ENCODE measurements at regions not wholly inside any gene's neighbourhood (a gene's known extent, or its start where the extent isn't known, plus 50 kb on each side); places are given as distances from the start of the nearest gene placed in this dataset.
A peak's percentile ranks its signal among the peaks of the same experiment; 100 is the strongest.

DNA sequence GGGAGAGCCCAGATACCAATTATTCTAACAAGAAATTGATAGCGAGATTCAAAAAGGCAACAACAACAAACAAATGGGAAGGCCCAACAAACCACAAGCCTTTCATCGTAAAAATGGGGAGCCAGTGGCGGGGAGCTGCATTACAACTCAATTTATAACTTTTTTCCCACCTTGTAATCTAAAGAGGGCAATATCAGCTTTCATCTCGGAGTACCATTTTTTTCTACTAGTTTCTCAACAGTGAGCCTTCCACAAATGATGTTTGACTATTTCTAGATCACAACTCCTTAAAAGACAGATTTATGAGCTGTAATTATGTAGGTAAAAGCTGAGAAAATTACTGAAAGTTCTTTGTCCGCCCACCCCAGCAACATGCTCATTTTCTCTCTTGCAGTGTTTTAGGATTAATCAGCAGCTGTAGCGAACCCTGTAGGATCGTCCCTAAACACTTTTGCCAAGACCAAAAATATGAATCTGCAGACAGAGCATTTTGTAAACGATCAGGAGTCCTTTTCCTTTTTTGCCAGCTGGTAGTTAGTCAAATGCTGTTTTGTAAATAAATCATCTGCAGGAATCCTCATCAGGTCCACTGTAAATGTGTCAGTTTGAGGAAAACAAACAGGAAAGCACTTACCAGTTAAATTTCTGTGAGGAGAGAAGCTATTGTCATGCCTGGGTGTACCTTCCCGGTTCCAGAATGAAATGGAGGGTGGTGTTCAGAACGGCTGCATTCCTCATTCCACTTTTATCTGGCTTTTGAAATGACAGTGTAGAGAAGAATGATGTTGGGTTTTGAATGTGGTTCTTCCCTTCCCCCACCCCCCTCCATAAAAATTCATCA is 53.2 kb downstream of the EEF1B2 start:
- Histone ChIP-seq H3K4me3 (no peak overlapping the region), H3K4me1 (no peaks in the 10 kb centered on the region), H3K27me3 (no peaks in the 10 kb centered on the region), H3K36me3 (no peaks in the 10 kb centered on the region), H3K27ac (no peak overlapping the region), H3K9me3 (no peaks in the 10 kb centered on the region)
- peak in 1 of 2 donors; percentile 50 for ATAC-seq (ENCODE audit: low FRiP score in 2 of 2)
- no peak for DNase-seq
- TF ChIP-seq, protein P1, sequence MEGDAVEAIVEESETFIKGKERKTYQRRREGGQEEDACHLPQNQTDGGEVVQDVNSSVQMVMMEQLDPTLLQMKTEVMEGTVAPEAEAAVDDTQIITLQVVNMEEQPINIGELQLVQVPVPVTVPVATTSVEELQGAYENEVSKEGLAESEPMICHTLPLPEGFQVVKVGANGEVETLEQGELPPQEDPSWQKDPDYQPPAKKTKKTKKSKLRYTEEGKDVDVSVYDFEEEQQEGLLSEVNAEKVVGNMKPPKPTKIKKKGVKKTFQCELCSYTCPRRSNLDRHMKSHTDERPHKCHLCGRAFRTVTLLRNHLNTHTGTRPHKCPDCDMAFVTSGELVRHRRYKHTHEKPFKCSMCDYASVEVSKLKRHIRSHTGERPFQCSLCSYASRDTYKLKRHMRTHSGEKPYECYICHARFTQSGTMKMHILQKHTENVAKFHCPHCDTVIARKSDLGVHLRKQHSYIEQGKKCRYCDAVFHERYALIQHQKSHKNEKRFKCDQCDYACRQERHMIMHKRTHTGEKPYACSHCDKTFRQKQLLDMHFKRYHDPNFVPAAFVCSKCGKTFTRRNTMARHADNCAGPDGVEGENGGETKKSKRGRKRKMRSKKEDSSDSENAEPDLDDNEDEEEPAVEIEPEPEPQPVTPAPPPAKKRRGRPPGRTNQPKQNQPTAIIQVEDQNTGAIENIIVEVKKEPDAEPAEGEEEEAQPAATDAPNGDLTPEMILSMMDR (IDR thresholded peaks at IDR 0.05): no peak
- TF ChIP-seq POLR2A (IDR thresholded peaks at IDR 0.05): no peak
- TF ChIP-seq EP300 (IDR thresholded peaks at IDR 0.05): no peak
- no peak for TF ChIP-seq POLR2AphosphoS5 (IDR thresholded peaks at IDR 0.05)
- 37 to 41% methylated on average over 10 of the region's 10 CpGs for WGBS, 2 donors

DNA sequence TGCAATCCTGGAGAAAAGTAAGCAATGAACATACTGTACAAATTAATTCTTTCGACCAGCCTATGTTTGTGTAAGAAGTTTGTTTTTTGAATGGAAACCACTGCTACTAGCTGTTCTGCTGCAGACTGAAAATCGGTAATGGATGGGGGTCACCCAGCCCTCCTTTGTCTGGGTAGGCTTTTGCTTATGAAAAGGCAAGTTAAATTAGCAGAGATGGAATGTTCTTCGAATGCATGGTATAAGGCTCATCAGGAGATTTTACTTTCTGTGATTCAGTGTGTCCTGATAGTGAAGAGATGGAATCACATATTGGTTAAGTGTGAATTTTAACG is 53.8 kb downstream of the EEF1B2 start:
- DNase-seq (no peak), ATAC-seq (ENCODE audit: low FRiP score in 2 of 2) (no peak)
- Histone ChIP-seq H3K36me3 (no peaks in the 10 kb centered on the region), H3K4me3 (no peak overlapping the region), H3K4me1 (no peaks in the 10 kb centered on the region), H3K27me3 (no peaks in the 10 kb centered on the region), H3K9me3 (no peaks in the 10 kb centered on the region), H3K27ac (no peak overlapping the region)
- TF ChIP-seq EP300 (IDR thresholded peaks at IDR 0.05): no peak
- TF ChIP-seq POLR2A (IDR thresholded peaks at IDR 0.05): no peak
- no peak for TF ChIP-seq POLR2AphosphoS5 (IDR thresholded peaks at IDR 0.05)
- TF ChIP-seq, protein P1 (IDR thresholded peaks at IDR 0.05): no peak
- 23 to 33% methylated on average over 4 of the region's 4 CpGs for WGBS, 2 donors

DNA sequence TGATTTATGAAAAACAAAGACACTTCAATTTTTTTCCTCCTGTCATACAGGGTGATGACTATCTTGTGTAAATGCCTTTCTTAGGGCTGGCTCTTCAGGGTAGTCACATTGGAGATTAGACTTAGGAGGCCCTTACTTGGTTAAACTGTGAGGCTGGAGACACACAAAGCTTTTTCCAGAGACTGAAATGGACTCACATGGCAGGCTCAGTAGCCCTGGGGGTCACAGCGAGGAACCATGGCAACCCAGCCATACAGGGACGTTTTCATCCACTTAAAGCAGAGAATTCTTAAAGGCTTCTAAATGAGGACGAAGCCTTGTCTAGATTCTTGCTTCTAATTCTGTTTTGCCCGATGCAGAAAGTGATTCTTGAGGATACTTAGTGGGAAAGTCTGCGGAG is 57.3 kb upstream of the ZDBF2 start:
- no peaks in the 10 kb centered on the region for H3K9me3 ChIP-seq
- no peaks in the 10 kb centered on the region for H3K36me3 ChIP-seq
- 39 to 41% methylated on average over 5 of the region's 5 CpGs for whole genome bisulfite sequencing, 2 donors
- TF ChIP-seq EP300 (IDR thresholded peaks at IDR 0.05): no peak
- TF ChIP-seq, protein P1 (IDR thresholded peaks at IDR 0.05): no peak
- no peak for TF ChIP-seq POLR2AphosphoS5 (IDR thresholded peaks at IDR 0.05)
- no peak for TF ChIP-seq POLR2A (IDR thresholded peaks at IDR 0.05)
- H3K4me3 ChIP-seq: no peak overlapping the region
- H3K27me3 ChIP-seq: no peaks in the 10 kb centered on the region
- no peak overlapping the region for H3K27ac ChIP-seq
- DNase-seq (no peak), ATAC-seq (ENCODE audit: low FRiP score in 2 of 2) (no peak)
- no peaks in the 10 kb centered on the region for H3K4me1 ChIP-seq

DNA sequence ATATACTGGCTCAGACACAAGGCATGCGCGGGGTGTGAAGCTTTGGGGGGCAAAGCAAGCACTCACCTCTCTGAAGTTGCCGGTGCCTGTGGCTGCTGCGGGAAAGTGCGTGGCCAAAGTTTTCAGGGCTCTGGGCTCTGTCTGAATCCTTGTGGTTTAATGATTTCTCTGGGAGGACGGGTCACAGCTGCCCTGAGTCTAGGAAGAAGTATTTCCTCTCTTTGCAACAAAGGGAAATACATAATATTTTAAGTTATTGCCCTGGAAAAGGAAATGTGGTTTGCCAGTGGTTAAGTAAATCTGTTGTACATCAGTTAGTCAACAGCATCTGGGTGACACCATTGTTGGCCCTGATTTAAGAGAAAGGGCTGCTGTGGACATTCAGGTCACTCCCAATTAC is 56.7 kb upstream of the ZDBF2 start:
- TF ChIP-seq POLR2AphosphoS5 (IDR thresholded peaks at IDR 0.05): no peak
- no peaks in the 10 kb centered on the region for H3K9me3 ChIP-seq
- H3K27me3 ChIP-seq: no peaks in the 10 kb centered on the region
- H3K36me3 ChIP-seq: no peaks in the 10 kb centered on the region
- DNase-seq (no peak), ATAC-seq (ENCODE audit: low FRiP score in 2 of 2) (peak in 1 of 2 donors; percentile 43)
- H3K4me1 ChIP-seq: no peaks in the 10 kb centered on the region
- WGBS, 2 donors: 15 to 17% methylated on average over 6 of the region's 6 CpGs
- H3K27ac ChIP-seq: no peak overlapping the region
- H3K4me3 ChIP-seq: no peak overlapping the region

DNA sequence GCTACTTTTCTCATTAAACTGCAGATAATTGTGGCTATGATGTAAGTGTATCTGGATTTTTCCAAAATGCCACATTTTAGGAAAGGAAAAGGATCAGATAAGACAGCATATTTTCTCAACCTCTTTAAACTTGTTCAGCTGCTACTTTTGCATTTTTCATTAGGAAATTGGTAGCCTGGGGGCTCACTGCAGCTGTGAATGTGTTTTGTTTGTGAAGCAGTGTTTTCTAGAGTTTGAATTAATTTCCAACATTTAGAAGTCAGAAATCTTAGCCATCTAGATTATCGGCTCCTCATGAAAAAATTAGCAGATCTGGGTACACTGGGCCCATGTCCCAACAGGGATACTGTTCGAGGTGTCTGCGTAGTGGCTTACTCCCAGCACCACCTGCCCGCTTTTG is 56.3 kb upstream of the ZDBF2 start:
- TF ChIP-seq, protein P1 (IDR thresholded peaks at IDR 0.05): no peak
- no peak for TF ChIP-seq POLR2A (IDR thresholded peaks at IDR 0.05)
- no peak for TF ChIP-seq EP300 (IDR thresholded peaks at IDR 0.05)
- TF ChIP-seq POLR2AphosphoS5 (IDR thresholded peaks at IDR 0.05): no peak
- DNase-seq: no peak
- ATAC-seq (ENCODE audit: low FRiP score in 2 of 2): no peak
- H3K9me3 ChIP-seq: no peaks in the 10 kb centered on the region
- 87 to 88% methylated on average over 4 of the region's 4 CpGs for WGBS, 2 donors
- no peaks in the 10 kb centered on the region for H3K36me3 ChIP-seq
- H3K27me3 ChIP-seq: no peaks in the 10 kb centered on the region
- H3K4me1 ChIP-seq: no peaks in the 10 kb centered on the region
- no peak overlapping the region for H3K4me3 ChIP-seq
- H3K27ac ChIP-seq: no peak overlapping the region
